A549 (cell line): ENCODE measurements at regions not wholly inside any gene's neighbourhood (a gene's known extent, or its start where the extent isn't known, plus 50 kb on each side); places are given as distances from the start of the nearest gene placed in this dataset.

ENCODE experiments used
- ATAC-seq, 2 experiments: fragments of 200-7000 bp in 1 of 2; fragments of >200 bp in 1 of 2; cut with Nextera tagmentation in 1 of 2; cut with Tn5 transposase in 1 of 2; 3 replicates each; pipeline versions ENCODE4 v1.8.0 to v1.9.1; 2018 to 2020; ENCODE audit warnings: mild to moderate bottlenecking in 1 of 2, moderate library complexity in 1 of 2
- CTCF ChIA-PET: fragments of 300-600 bp; sonication (Branson Sonifier 250); formaldehyde crosslinking; extraction: SDS; loops from one replicate; lab custom pipeline; 2021; ENCODE audit warnings: antibody characterized with exemption, inconsistent platforms; lab: Yijun Ruan, JAX
- POLR2A ChIA-PET: fragments of 350-600 bp; formaldehyde crosslinking; extraction: SDS; loops from one replicate; lab custom pipeline; 2021; ENCODE audit warnings: antibody characterized with exemption, inconsistent platforms; lab: Yijun Ruan, JAX
- DNase-seq, 2 experiments: peaks; one replicate each; pipeline versions ENCODE4 v3.0.0 to v3.0.0-alpha.2; 2011 to 2016; ENCODE audit warnings: low read depth in 1 of 2, low spot score in 1 of 2
- FAIRE-seq: peaks from 2 replicates; lab custom pipeline; 2011; peaks lifted over from hg19 to GRCh38; lab: Jason Lieb, UNC
- H3K27ac ChIP-seq, 2 experiments: fragments of >200 bp; sonication (Bioruptor Twin); formaldehyde crosslinking; 3 replicates each; pipeline ENCODE4 v1.5.1; 2016 to 2017
- H3K4me1 ChIP-seq: fragments of >200 bp; sonication (Bioruptor Twin); formaldehyde crosslinking; 3 replicates; pipeline ENCODE4 v1.6.1; 2016
- H3K4me2 ChIP-seq: fragments of >200 bp; sonication (Bioruptor Twin); formaldehyde crosslinking; 3 replicates; pipeline ENCODE4 v1.6.1; 2016
- H3K4me3 ChIP-seq: fragments of >200 bp; sonication (Bioruptor Twin); formaldehyde crosslinking; 3 replicates; pipeline ENCODE4 v1.5.1; 2016
- H3K9me3 ChIP-seq: fragments of >200 bp; sonication (Bioruptor Twin); formaldehyde crosslinking; 3 replicates; pipeline ENCODE4 v1.6.1; 2016
- ATOH8 ChIP-seq: fragments of 250-450 bp; sonication (Bioruptor Pico); IDR thresholded peaks from 2 replicates; pipeline ENCODE4 v1.5.0; 2020; ENCODE audit warnings: low read depth, mild to moderate bottlenecking, moderate library complexity
- CBX8 ChIP-seq: fragments of 200-600 bp; sonication (generic); IDR thresholded peaks from 2 replicates; pipeline ENCODE4 v1.6.1; 2016
- CEBPB ChIP-seq, 2 experiments: fragments of >200 bp in 1 of 2; sonication (Bioruptor Twin) in 1 of 2; formaldehyde crosslinking in 1 of 2; IDR thresholded peaks; 2 replicates each; pipeline ENCODE4 v1.6.1; 2012 to 2016
- CHD2 ChIP-seq: fragments of 150-350 bp; IDR thresholded peaks from 2 replicates; pipeline ENCODE4 v1.6.1; 2014; ENCODE audit warnings: low read length; ENCODE audit not compliant: partially characterized antibody
- EHF ChIP-seq: fragments of 250-450 bp; sonication (Bioruptor Pico); IDR thresholded peaks from 2 replicates; pipeline ENCODE4 v1.5.0; 2020; ENCODE audit warnings: mild to moderate bottlenecking
- EP300 ChIP-seq, 2 experiments: fragments of >200 bp; sonication (Bioruptor Twin); formaldehyde crosslinking; IDR thresholded peaks; 2 replicates in 1 of 2; 3 replicates in 1 of 2; pipeline ENCODE4 v1.6.1; 2016 to 2017
- FOSB ChIP-seq: fragments of 250-450 bp; sonication (Bioruptor Pico); IDR thresholded peaks from 2 replicates; pipeline ENCODE4 v1.5.0; 2020; ENCODE audit warnings: mild to moderate bottlenecking, moderate library complexity
- FOXS1 ChIP-seq: fragments of 250-450 bp; sonication (Bioruptor Pico); IDR thresholded peaks from 2 replicates; pipeline ENCODE4 v1.5.0; 2020; ENCODE audit warnings: mild to moderate bottlenecking, moderate library complexity
- HMGXB4 ChIP-seq: fragments of 250-450 bp; sonication (Bioruptor Pico); IDR thresholded peaks from 2 replicates; pipeline ENCODE4 v1.5.0; 2021; ENCODE audit warnings: mild to moderate bottlenecking, moderate library complexity, borderline replicate concordance
- HOXB5 ChIP-seq: fragments of 250-450 bp; sonication (Bioruptor Pico); IDR thresholded peaks from 2 replicates; pipeline ENCODE4 v1.5.0; 2020; ENCODE audit warnings: mild to moderate bottlenecking, moderate library complexity
- JUNB ChIP-seq: fragments of >200 bp; sonication (Bioruptor Twin); formaldehyde crosslinking; IDR thresholded peaks from 2 replicates; pipeline ENCODE4 v1.6.1; 2016
- KDM5A ChIP-seq: fragments of 200-600 bp; sonication (generic); IDR thresholded peaks from 2 replicates; pipeline ENCODE4 v1.6.1; 2016; ENCODE audit warnings: antibody characterized with exemption, mild to moderate bottlenecking
- NFE2L2 ChIP-seq: fragments of 150-350 bp; conservative IDR thresholded peaks from 2 replicates; pipeline ENCODE4 v1.6.1; 2014; ENCODE audit warnings: low read length
- NPAS2 ChIP-seq: fragments of 250-450 bp; sonication (Bioruptor Pico); IDR thresholded peaks from 2 replicates; pipeline ENCODE4 v1.8.0; 2022; ENCODE audit warnings: mild to moderate bottlenecking, moderate library complexity, borderline replicate concordance
- POLR2AphosphoS2 ChIP-seq: conservative IDR thresholded peaks from 2 replicates; pipeline ENCODE4 v1.6.1; 2012; ENCODE audit warnings: low read length, improper control_type of control experiment, inconsistent platforms
- RARB ChIP-seq: fragments of 250-450 bp; sonication (Bioruptor Pico); IDR thresholded peaks from 2 replicates; pipeline ENCODE4 v1.8.0; 2021; ENCODE audit warnings: mild to moderate bottlenecking, moderate library complexity
- RFX5 ChIP-seq: fragments of 450-650 bp; IDR thresholded peaks from 2 replicates; pipeline ENCODE4 v1.7.1; 2014; ENCODE audit warnings: antibody characterized with exemption, mild to moderate bottlenecking, moderate library complexity
- TFCP2L1 ChIP-seq: fragments of 250-450 bp; sonication (Bioruptor Pico); IDR thresholded peaks from 2 replicates; pipeline ENCODE4 v1.5.0; 2021; ENCODE audit warnings: mild to moderate bottlenecking
- ZFP36 ChIP-seq: fragments of 450-650 bp; IDR thresholded peaks from 2 replicates; pipeline ENCODE4 v1.6.1; 2014; ENCODE audit warnings: borderline replicate concordance; ENCODE audit not compliant: partially characterized antibody
- ZSCAN20 ChIP-seq: fragments of 250-450 bp; sonication (Bioruptor Pico); IDR thresholded peaks from 2 replicates; pipeline ENCODE4 v1.8.0; 2022; ENCODE audit warnings: mild to moderate bottlenecking, moderate library complexity
- WGBS: methylation state at CpG from one replicate; pipeline ENCODE4 v1.1.6; 2017; ENCODE audit errors: missing lambda C conversion rate; 5-methylcytosine and 5-hydroxymethylcytosine counted together
- TF ChIP-seq, protein P1 (sequence below): fragments of 150-350 bp; IDR thresholded peaks from 2 replicates; pipeline ENCODE4 v1.6.1; 2014; ENCODE audit warnings: low read depth, mild to moderate bottlenecking, low read length
- TF ChIP-seq, protein P2 (sequence below): IDR thresholded peaks from 2 replicates; pipeline ENCODE4 v1.6.1; 2012

GRCh38 chr15:66863390-66864085, 161.5 kb downstream of the SMAD6 start:
- H3K4me3 ChIP-seq, result no peak overlapping the region
- peak overlapping the region; percentile 21; the same call in 1 of the 3 replicates for H3K4me2 ChIP-seq
- peak overlapping the region; percentile 1 to 66; a peak in 4 of 6 replicates for H3K27ac ChIP-seq
- H3K9me3 ChIP-seq, result no peaks in the 10 kb centered on the region
- POLR2A ChIA-PET, result no interaction called here
- no peak for DNase-seq
- TF ChIP-seq HMGXB4 (CRISPR knock-in tag) (no peak), ZFP36 (peak; percentile 90), HOXB5 (CRISPR knock-in tag) (no peak), FOSB (CRISPR knock-in tag) (no peak), ATOH8 (CRISPR knock-in tag) (no peak)
- TF ChIP-seq, all 56 proteins: peak for 1
- ATAC-seq (peak in 1 of 2 experiments; percentile 22; a peak in 3 of 6 replicates), FAIRE-seq (no peak)
- CTCF ChIA-PET, result interaction anchor here (0.5 to 12.7 kb wide), 42 partner anchors 12 to 441 kb away, joined by 3 to 224 read pairs (median 4); no protein-coding TSS in a partner anchor
- peaks cover 17% of the 10 kb centered on the region for H3K4me1 ChIP-seq
- WGBS, result 65% methylated on average over 2 of the region's 2 CpGs

DNA sequence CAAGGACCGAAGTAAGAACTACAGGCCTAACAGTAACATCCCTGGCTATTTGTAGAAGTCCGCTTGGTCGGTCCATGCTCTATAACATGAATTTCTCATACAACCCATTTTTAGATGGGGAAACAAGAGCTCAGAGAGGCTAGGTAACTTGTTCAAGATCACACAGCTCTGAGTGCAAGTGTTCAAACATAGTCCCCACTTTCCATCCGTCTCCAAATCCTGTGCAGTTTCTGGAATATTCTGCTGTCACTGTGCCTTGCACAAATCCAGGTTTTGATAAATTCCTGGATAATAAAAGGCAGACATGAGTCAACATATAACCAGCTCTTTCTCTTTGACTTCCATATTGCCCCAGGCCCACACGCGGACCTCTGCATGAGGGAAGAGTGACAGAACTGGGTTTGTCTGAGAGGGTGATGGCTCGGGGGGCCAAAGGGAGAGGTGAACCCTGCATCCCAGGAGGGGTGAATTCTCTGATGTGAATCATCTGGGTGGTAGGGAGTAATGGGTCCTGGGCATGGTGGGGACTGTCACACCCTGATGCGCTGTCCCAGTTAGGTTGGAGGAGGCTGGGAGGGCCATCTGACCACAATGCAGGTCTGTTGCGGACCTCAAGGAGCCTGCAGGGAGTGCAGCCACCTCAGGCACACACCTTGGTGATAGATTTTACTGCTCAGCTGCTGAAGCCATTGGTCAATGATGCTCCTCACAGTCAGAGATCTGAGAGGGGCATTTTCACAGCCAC, 162.2 kb downstream of the SMAD6 start:
- ATAC-seq, result no peak
- FAIRE-seq, result no peak
- Histone ChIP-seq H3K4me1 (peaks cover 17% of the 10 kb centered on the region), H3K9me3 (no peaks in the 10 kb centered on the region)
- WGBS, result 90% methylated on average over 9 of the region's 9 CpGs
- no peak for TF ChIP-seq FOXS1
- TF ChIP-seq TFCP2L1, result no peak
- TF ChIP-seq EHF (CRISPR knock-in tag), result no peak
- no peak for TF ChIP-seq NPAS2 (CRISPR knock-in tag)
- TF ChIP-seq POLR2AphosphoS2, result no peak
- TF ChIP-seq CBX8, result no peak
- TF ChIP-seq CHD2, result no peak
- no peak for TF ChIP-seq RFX5
- TF ChIP-seq JUNB, result no peak
- TF ChIP-seq, all 56 proteins: peak for 0
- ChIA-PET CTCF (interaction anchor here (1.2 to 12.7 kb wide), 16 partner anchors 12 to 440 kb away, joined by 3 to 224 read pairs (median 6); no protein-coding TSS in a partner anchor), POLR2A (no interaction called here)
- no peak for DNase-seq
- Histone ChIP-seq H3K27ac (peak overlapping the region in 1 of 2 experiments; percentile 66; a peak in 3 of 6 replicates), H3K4me3 (no peak overlapping the region), H3K4me2 (no peak overlapping the region)

DNA sequence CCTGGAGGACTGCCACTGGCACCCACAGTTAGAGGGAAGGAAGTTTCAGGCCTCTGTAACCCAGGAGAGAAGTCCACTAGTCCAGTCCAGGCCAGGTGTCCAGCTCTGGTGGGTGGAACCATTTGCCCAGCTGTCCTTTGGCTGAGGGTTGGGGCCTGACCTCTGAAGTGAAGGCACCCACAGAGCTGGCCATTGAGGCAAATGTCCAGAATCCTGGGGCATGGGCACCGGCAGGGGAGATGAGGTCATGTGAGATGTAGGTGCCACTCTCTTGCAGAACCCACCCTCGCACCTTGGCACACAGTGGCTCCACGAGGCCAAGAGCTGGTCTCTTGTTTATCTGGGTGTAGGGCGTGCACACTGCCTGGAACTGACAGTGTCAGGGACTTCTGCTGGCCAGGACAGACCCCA, 162.8 kb downstream of the SMAD6 start:
- no peak overlapping the region for H3K4me2 ChIP-seq
- H3K27ac ChIP-seq, result 0 out of 6 replicates have a peak overlapping the region, but pooled peaks of 1 of the 2 experiments have one; percentile 66
- no peaks in the 10 kb centered on the region for H3K9me3 ChIP-seq
- ATAC-seq, result no peak
- ChIA-PET CTCF (interaction anchor here (1.2 to 12.7 kb wide), 11 partner anchors 11 to 439 kb away, joined by 3 to 224 read pairs (median 10); no protein-coding TSS in a partner anchor), POLR2A (no interaction called here)
- TF ChIP-seq, protein P1, sequence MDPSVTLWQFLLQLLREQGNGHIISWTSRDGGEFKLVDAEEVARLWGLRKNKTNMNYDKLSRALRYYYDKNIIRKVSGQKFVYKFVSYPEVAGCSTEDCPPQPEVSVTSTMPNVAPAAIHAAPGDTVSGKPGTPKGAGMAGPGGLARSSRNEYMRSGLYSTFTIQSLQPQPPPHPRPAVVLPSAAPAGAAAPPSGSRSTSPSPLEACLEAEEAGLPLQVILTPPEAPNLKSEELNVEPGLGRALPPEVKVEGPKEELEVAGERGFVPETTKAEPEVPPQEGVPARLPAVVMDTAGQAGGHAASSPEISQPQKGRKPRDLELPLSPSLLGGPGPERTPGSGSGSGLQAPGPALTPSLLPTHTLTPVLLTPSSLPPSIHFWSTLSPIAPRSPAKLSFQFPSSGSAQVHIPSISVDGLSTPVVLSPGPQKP, result no peak
- TF ChIP-seq, protein P2, sequence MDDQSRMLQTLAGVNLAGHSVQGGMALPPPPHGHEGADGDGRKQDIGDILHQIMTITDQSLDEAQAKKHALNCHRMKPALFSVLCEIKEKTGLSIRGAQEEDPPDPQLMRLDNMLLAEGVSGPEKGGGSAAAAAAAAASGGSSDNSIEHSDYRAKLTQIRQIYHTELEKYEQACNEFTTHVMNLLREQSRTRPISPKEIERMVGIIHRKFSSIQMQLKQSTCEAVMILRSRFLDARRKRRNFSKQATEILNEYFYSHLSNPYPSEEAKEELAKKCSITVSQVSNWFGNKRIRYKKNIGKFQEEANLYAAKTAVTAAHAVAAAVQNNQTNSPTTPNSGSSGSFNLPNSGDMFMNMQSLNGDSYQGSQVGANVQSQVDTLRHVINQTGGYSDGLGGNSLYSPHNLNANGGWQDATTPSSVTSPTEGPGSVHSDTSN, result no peak
- TF ChIP-seq RARB (CRISPR knock-in tag) (no peak), ZSCAN20 (no peak), EHF (CRISPR knock-in tag) (no peak), CEBPB (IDR thresholded peaks at IDR 0.05) (no peak), NFE2L2 (no peak), KDM5A (no peak), TFCP2L1 (no peak), EP300 (IDR thresholded peaks at IDR 0.05) (no peak)
- H3K4me1 ChIP-seq, result peaks cover 17% of the 10 kb centered on the region
- no peak for FAIRE-seq
- 95% methylated on average over 4 of the region's 4 CpGs for WGBS
- H3K4me3 ChIP-seq, result no peak overlapping the region
- no peak for DNase-seq
